H9 (cell line): ENCODE measurements at regions not wholly inside any gene's neighbourhood (a gene's known extent, or its start where the extent isn't known, plus 50 kb on each side); places are given as distances from the start of the nearest gene placed in this dataset.
"Not testable (repeated sequence)": the region's sequence is repeated elsewhere in the genome, so short reads cannot be mapped to it uniquely, and the experiment has no call there.

Experiments
- DNase-seq: peaks from one replicate; pipeline ENCODE4 v3.0.0-alpha.2; 2017
- H2AFZ ChIP-seq: one replicate; pipeline ENCODE4 v1.6.1; 2013; ENCODE audit warnings: mild to moderate bottlenecking, low read length, control low read depth, moderate library complexity
- H2AK5ac ChIP-seq: 2 replicates; pipeline ENCODE4 v1.6.1; 2013; ENCODE audit warnings: low read length, control low read depth, mixed read lengths; ENCODE audit not compliant: insufficient read length
- H2BK120ac ChIP-seq: one replicate; pipeline ENCODE4 v1.6.1; 2013; ENCODE audit warnings: low read depth, mild to moderate bottlenecking, low read length, control low read depth, inconsistent platforms; ENCODE audit not compliant: poor library complexity, severe bottlenecking
- H2BK12ac ChIP-seq: 2 replicates; pipeline ENCODE4 v1.6.1; 2013; ENCODE audit warnings: low read length, control low read depth, mixed read lengths, low read depth; ENCODE audit not compliant: insufficient read length
- H2BK15ac ChIP-seq: 2 replicates; pipeline ENCODE4 v1.6.1; 2013; ENCODE audit warnings: low read depth, low read length, control low read depth
- H2BK20ac ChIP-seq: one replicate; pipeline ENCODE4 v1.6.1; 2013; ENCODE audit warnings: low read depth, mild to moderate bottlenecking, low read length, control low read depth, inconsistent platforms; ENCODE audit not compliant: poor library complexity, severe bottlenecking
- H2BK5ac ChIP-seq: 2 replicates; pipeline ENCODE4 v1.6.1; 2013; ENCODE audit warnings: low read length, control low read depth, mixed read lengths; ENCODE audit not compliant: insufficient read length
- H3K14ac ChIP-seq: 2 replicates; pipeline ENCODE4 v1.6.1; 2013; ENCODE audit warnings: low read length, control low read depth; ENCODE audit not compliant: insufficient read depth
- H3K18ac ChIP-seq: 2 replicates; pipeline ENCODE4 v1.6.1; 2013; ENCODE audit warnings: low read depth, mild to moderate bottlenecking, mixed read lengths, low read length, control low read depth; ENCODE audit not compliant: insufficient read length
- H3K23ac ChIP-seq: 2 replicates; pipeline ENCODE4 v1.6.1; 2013; ENCODE audit warnings: low read length, control low read depth, mixed read lengths, low read depth; ENCODE audit not compliant: insufficient read length
- H3K23me2 ChIP-seq: 2 replicates; pipeline ENCODE4 v1.6.1; 2013; ENCODE audit warnings: low read depth, mild to moderate bottlenecking, mixed read lengths, low read length, control low read depth; ENCODE audit not compliant: insufficient read length, poor library complexity, severe bottlenecking
- H3K27ac ChIP-seq: 2 replicates; pipeline ENCODE4 v1.5.1; 2013; ENCODE audit warnings: low read length, control low read depth, mixed read lengths, low read depth; ENCODE audit not compliant: insufficient read length
- H3K27me3 ChIP-seq: 2 replicates; pipeline ENCODE4 v1.6.1; 2013; ENCODE audit warnings: low read length, control low read depth, inconsistent platforms; ENCODE audit not compliant: insufficient read depth
- H3K4ac ChIP-seq: 2 replicates; pipeline ENCODE4 v1.6.1; 2013; ENCODE audit warnings: low read depth, mild to moderate bottlenecking, control low read depth, inconsistent platforms, low read length, moderate library complexity
- H3K4me1 ChIP-seq: 2 replicates; pipeline ENCODE4 v1.6.1; 2013; ENCODE audit warnings: low read length, control low read depth, inconsistent platforms; ENCODE audit not compliant: insufficient read depth
- H3K4me2 ChIP-seq: 2 replicates; pipeline ENCODE4 v1.6.1; 2013; ENCODE audit warnings: low read length, control low read depth, mixed read lengths; ENCODE audit not compliant: insufficient read length, insufficient read depth
- H3K56ac ChIP-seq: 2 replicates; pipeline ENCODE4 v1.6.1; 2013; ENCODE audit warnings: low read depth, mild to moderate bottlenecking, mixed read lengths, low read length, control low read depth; ENCODE audit not compliant: insufficient read length
- H3K79me1 ChIP-seq: 2 replicates; pipeline ENCODE4 v1.6.1; 2013; ENCODE audit warnings: low read depth, mild to moderate bottlenecking, moderate library complexity, low read length, control low read depth, inconsistent platforms; ENCODE audit not compliant: insufficient read depth, poor library complexity, severe bottlenecking
- H3K79me2 ChIP-seq: 2 replicates; pipeline ENCODE4 v1.6.1; 2013; ENCODE audit warnings: low read length, control low read depth, inconsistent platforms; ENCODE audit not compliant: insufficient read depth
- H3K9ac ChIP-seq: 2 replicates; pipeline ENCODE4 v1.6.1; 2013; ENCODE audit warnings: low read length, control low read depth, mixed read lengths; ENCODE audit not compliant: insufficient read length; ENCODE audit errors: extremely low read depth
- H3K9me3 ChIP-seq: one replicate; pipeline ENCODE4 v1.6.1; 2013; ENCODE audit warnings: low read depth, low read length, inconsistent platforms; ENCODE audit not compliant: control insufficient read depth
- H3T11ph ChIP-seq: one replicate; pipeline ENCODE4 v1.6.1; 2013; ENCODE audit warnings: mild to moderate bottlenecking, low read length, control low read depth, inconsistent platforms
- H4K20me1 ChIP-seq: one replicate; pipeline ENCODE4 v1.6.1; 2013; ENCODE audit not compliant: control insufficient read depth, insufficient read length, insufficient read depth
- H4K5ac ChIP-seq: 2 replicates; pipeline ENCODE4 v1.6.1; 2013; ENCODE audit warnings: low read depth, mild to moderate bottlenecking, mixed read lengths, low read length, control low read depth; ENCODE audit not compliant: insufficient read length
- H4K8ac ChIP-seq: replicated peaks from 2 replicates; pipeline ENCODE4 v1.6.1; 2013; ENCODE audit warnings: low read length, control low read depth, mixed read lengths, low read depth; ENCODE audit not compliant: insufficient read length
- H4K91ac ChIP-seq: 2 replicates; pipeline ENCODE4 v1.6.1; 2013; ENCODE audit warnings: low read depth, mild to moderate bottlenecking, moderate library complexity, mixed read lengths, low read length, control low read depth; ENCODE audit not compliant: insufficient read length
- H3K27ac Mint-ChIP-seq, 3 experiments: 2 replicates in 2 of 3; 3 replicates in 1 of 3; pipeline ENCODE4 v1.8.0; 2020 to 2021; ENCODE audit warnings: mixed read lengths in 3 of 3, mild to moderate bottlenecking in 1 of 3, moderate library complexity in 1 of 3
- H3K27me3 Mint-ChIP-seq: 2 replicates; pipeline ENCODE4 v1.8.0; 2021; ENCODE audit warnings: low read depth, mild to moderate bottlenecking, moderate library complexity, mixed read lengths
- H3K36me3 Mint-ChIP-seq, 3 experiments: 2 replicates in 2 of 3; 3 replicates in 1 of 3; pipeline ENCODE4 v1.8.0; 2020 to 2021; ENCODE audit warnings: low read depth in 3 of 3, mixed read lengths in 3 of 3; ENCODE audit not compliant: insufficient read depth in 1 of 3
- H3K4me1 Mint-ChIP-seq, 2 experiments: 2 replicates each; pipeline ENCODE4 v1.8.0; 2020; ENCODE audit warnings: mixed read lengths in 2 of 2
- H3K4me3 Mint-ChIP-seq, 2 experiments: 2 replicates in 1 of 2; 3 replicates in 1 of 2; pipeline ENCODE4 v1.8.0; 2020 to 2021; ENCODE audit warnings: mild to moderate bottlenecking in 2 of 2, mixed read lengths in 2 of 2, moderate library complexity in 1 of 2
- H3K9me3 Mint-ChIP-seq, 2 experiments: 2 replicates in 1 of 2; 3 replicates in 1 of 2; pipeline ENCODE4 v1.8.0; 2020; ENCODE audit warnings: mild to moderate bottlenecking in 2 of 2, mixed read lengths in 2 of 2, moderate library complexity in 1 of 2
- WGBS: extraction: QIAGEN DNeasy Blood & Tissue Kit; methylation state at CpG from one replicate; pipeline ENCODE4 v1.1.7; 2013; ENCODE audit warnings: missing lambda C conversion rate, low lambda C conversion rate, mixed read lengths; ENCODE audit not compliant: insufficient read length; ENCODE audit errors: extremely low coverage; 5-methylcytosine and 5-hydroxymethylcytosine counted together
- TF ChIP-seq, protein P1 (sequence below): fragments of 200-600 bp; sonication (generic); conservative IDR thresholded peaks from 3 replicates; pipeline ENCODE4 v1.8.0; 2021; ENCODE audit warnings: antibody characterized with exemption, mild to moderate bottlenecking

DNA sequence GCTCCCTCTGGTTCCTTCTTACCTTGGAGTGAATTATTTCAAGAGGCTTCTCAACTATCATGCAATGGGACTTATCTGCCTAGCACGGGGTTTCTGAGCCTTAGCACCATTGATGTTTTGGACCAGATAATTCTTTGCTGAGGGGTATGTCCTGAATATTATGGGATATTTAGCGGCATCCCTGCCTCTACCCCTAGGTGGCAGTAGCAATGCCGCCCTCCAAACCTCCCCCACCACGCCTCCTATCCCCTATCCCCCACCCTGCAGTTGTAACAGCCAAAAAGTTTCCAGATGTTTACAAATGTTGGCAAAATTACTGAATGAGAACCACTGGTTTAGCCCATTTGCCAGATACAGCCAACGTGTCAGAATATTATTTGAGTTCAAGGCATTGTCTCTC is 125.5 kb downstream of the POSTN start:
- TF ChIP-seq, protein P1, sequence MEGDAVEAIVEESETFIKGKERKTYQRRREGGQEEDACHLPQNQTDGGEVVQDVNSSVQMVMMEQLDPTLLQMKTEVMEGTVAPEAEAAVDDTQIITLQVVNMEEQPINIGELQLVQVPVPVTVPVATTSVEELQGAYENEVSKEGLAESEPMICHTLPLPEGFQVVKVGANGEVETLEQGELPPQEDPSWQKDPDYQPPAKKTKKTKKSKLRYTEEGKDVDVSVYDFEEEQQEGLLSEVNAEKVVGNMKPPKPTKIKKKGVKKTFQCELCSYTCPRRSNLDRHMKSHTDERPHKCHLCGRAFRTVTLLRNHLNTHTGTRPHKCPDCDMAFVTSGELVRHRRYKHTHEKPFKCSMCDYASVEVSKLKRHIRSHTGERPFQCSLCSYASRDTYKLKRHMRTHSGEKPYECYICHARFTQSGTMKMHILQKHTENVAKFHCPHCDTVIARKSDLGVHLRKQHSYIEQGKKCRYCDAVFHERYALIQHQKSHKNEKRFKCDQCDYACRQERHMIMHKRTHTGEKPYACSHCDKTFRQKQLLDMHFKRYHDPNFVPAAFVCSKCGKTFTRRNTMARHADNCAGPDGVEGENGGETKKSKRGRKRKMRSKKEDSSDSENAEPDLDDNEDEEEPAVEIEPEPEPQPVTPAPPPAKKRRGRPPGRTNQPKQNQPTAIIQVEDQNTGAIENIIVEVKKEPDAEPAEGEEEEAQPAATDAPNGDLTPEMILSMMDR: peak; percentile 81
- no peak overlapping the region for H3K9ac ChIP-seq
- WGBS: no CpG with 5 or more reads among the region's 5 CpGs
- Mint-ChIP-seq H3K9me3 (peaks cover 0 to 2% of the 10 kb centered on the region in 2 experiments; a peak in 1 of 5 replicates), H3K4me3 (no peak overlapping the region), H3K36me3 (peaks cover 0 to 5% (median 2%) of the 10 kb centered on the region in 3 experiments; a peak in 2 of 7 replicates), H3K27me3 (peaks cover 8% of the 10 kb centered on the region; the same call in 1 of the 2 replicates), H3K4me1 (peaks cover 6% of the 10 kb centered on the region in 2 experiments), H3K27ac (no peak overlapping the region)
- H3K56ac ChIP-seq: no peak overlapping the region
- H3T11ph ChIP-seq: no peak overlapping the region
- no peak overlapping the region for H3K14ac ChIP-seq
- no peaks in the 10 kb centered on the region for H3K23me2 ChIP-seq
- H2BK5ac ChIP-seq: no peak overlapping the region
- H2BK15ac ChIP-seq: no peak overlapping the region
- no peaks in the 10 kb centered on the region for H3K27me3 ChIP-seq
- no peak overlapping the region for H2BK120ac ChIP-seq
- H3K79me1 ChIP-seq: no peaks in the 10 kb centered on the region
- H2AFZ ChIP-seq: no peak overlapping the region
- H2BK20ac ChIP-seq: no peak overlapping the region
- no peaks in the 10 kb centered on the region for H4K20me1 ChIP-seq
- no peak overlapping the region for H3K23ac ChIP-seq
- H4K5ac ChIP-seq: no peak overlapping the region
- DNase-seq: peak; percentile 33
- H3K4ac ChIP-seq: no peak overlapping the region
- H3K4me1 ChIP-seq: no peaks in the 10 kb centered on the region; the same call in 1 of the 2 replicates
- H3K79me2 ChIP-seq: no peaks in the 10 kb centered on the region
- H3K27ac ChIP-seq: no peak overlapping the region
- no peak overlapping the region for H3K18ac ChIP-seq
- no peak overlapping the region for H3K4me2 ChIP-seq
- H3K9me3 ChIP-seq: no peaks in the 10 kb centered on the region
- H4K8ac ChIP-seq: no peak overlapping the region
- no peak overlapping the region for H4K91ac ChIP-seq
- H2AK5ac ChIP-seq: no peak overlapping the region
- H2BK12ac ChIP-seq: no peak overlapping the region

DNA sequence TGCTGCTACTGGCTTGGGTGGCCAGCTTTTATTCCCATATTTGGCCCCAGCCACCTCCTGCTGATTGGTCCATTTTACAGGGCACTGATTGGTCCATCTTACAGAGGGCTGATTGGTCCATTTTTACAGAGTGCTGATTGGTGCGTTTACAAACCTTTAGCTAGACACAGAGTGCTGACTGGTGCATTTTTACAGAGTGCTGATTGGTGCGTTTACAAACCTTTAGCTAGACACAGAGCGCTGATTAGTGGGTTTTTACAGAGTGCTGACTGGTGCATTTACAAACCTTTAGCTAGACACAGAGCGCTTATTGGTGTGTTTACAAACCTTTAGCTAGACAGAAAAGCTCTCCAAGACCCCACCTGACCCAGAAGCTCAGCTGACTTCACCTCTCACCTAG is 126.3 kb downstream of the POSTN start:
- H3K14ac ChIP-seq, H2BK20ac ChIP-seq, H3K9me3 ChIP-seq, H3K79me2 ChIP-seq, H2BK5ac ChIP-seq, H3K27me3 ChIP-seq, H3K4me3 Mint-ChIP-seq, H3K4me2 ChIP-seq, H2AFZ ChIP-seq, H4K91ac ChIP-seq, H4K8ac ChIP-seq, H3K36me3 Mint-ChIP-seq, H3T11ph ChIP-seq, H3K56ac ChIP-seq, H2AK5ac ChIP-seq, H3K4me1 ChIP-seq, H3K23me2 ChIP-seq, H3K27me3 Mint-ChIP-seq, H3K27ac Mint-ChIP-seq, H4K5ac ChIP-seq, H3K18ac ChIP-seq, H3K27ac ChIP-seq, H3K4me1 Mint-ChIP-seq, H3K9ac ChIP-seq, H3K23ac ChIP-seq, H4K20me1 ChIP-seq, H2BK15ac ChIP-seq, H2BK120ac ChIP-seq, DNase-seq, H3K9me3 Mint-ChIP-seq, H3K79me1 ChIP-seq, H2BK12ac ChIP-seq, H3K4ac ChIP-seq: not testable (repeated sequence)
- no CpG with 5 or more reads among the region's 4 CpGs for WGBS
